GM10266 (cell line): ENCODE measurements at regions not wholly inside any gene's neighbourhood (a gene's known extent, or its start where the extent isn't known, plus 50 kb on each side); places are given as distances from the start of the nearest gene placed in this dataset.

Experiments
- DNase-seq: peaks from one replicate; pipeline ENCODE4 v3.0.0; 2012; ENCODE audit errors: extremely low spot score
- CTCF ChIP-seq: IDR thresholded peaks from 2 replicates; pipeline ENCODE4 v1.5.1; 2012; ENCODE audit warnings: mild to moderate bottlenecking, low read depth; ENCODE audit not compliant: control insufficient read depth, insufficient read depth; ENCODE audit errors: missing control alignments

- DNase-seq = no peak
- TF ChIP-seq CTCF = no peak
Observed at GRCh38 chr9:107717529-107718314, 228.2 kb upstream of the KLF4 start.

GRCh38 chr9:107715740-107716139, 226.2 kb upstream of the KLF4 start:
- TF ChIP-seq CTCF = no peak
- no peak for DNase-seq

- TF ChIP-seq CTCF = no peak
Observed at GRCh38 chr9:107713470-107713869, 223.9 kb upstream of the KLF4 start.

GRCh38 chr9:107712390-107712789, 222.8 kb upstream of the KLF4 start:
- no peak for TF ChIP-seq CTCF
- no peak for DNase-seq

More at GRCh38 chr9:107713470-107713869, 223.9 kb upstream of the KLF4 start:
- DNase-seq = no peak

- DNase-seq = no peak
- no peak for TF ChIP-seq CTCF
Observed at GRCh38 chr9:107711542-107711941, 222.0 kb upstream of the KLF4 start.

GRCh38 chr9:107710953-107711352, 221.4 kb upstream of the KLF4 start:
- no peak for TF ChIP-seq CTCF
- DNase-seq = no peak

GRCh38 chr9:107710546-107710945, 221.0 kb upstream of the KLF4 start:
- no peak for TF ChIP-seq CTCF
- no peak for DNase-seq
